Posterior vena cava (tissue), 2 donors: ENCODE measurements at regions not wholly inside any gene's neighbourhood (a gene's known extent, or its start where the extent isn't known, plus 50 kb on each side); places are given as distances from the start of the nearest gene placed in this dataset.

Source experiments
- DNase-seq: peaks from one replicate; pipeline ENCODE4 v3.0.0-alpha.2; 2020; ENCODE audit warnings: low spot score
- intact Hi-C, 2 donors: fragments of 100-400 bp; cut with DNase I; formaldehyde crosslinking; loops; one replicate each; pipeline versions ENCODE4 v1.14.1 to v1.14.2; 2022 to 2023
- donor health status: DM: yes; HTN: yes; CAD: no.
- donor health status: DM: yes; HTN: yes; CAD: no.

GRCh38 chr2:222074674-222075073, 224.1 kb downstream of the PAX3 start:
- DNase-seq = no peak
- intact Hi-C loops = no loop called here

GRCh38 chr2:222071911-222072310, 226.9 kb downstream of the PAX3 start:
- intact Hi-C loops = no loop called here
- no peak for DNase-seq

- intact Hi-C loops = no loop called here
- DNase-seq = no peak
Observed at GRCh38 chr2:222064286-222064685, 234.5 kb downstream of the PAX3 start.

- intact Hi-C loops = no loop called here
- DNase-seq = no peak
Observed at GRCh38 chr2:222058819-222059445, 239.9 kb downstream of the PAX3 start.

GRCh38 chr2:222057347-222058073, 241.3 kb downstream of the PAX3 start:
- no peak for DNase-seq
- intact Hi-C loops = no loop called here

- intact Hi-C loops = no loop called here
- DNase-seq = no peak
Observed at GRCh38 chr2:222055328-222055727, 243.5 kb downstream of the PAX3 start.

- intact Hi-C loops = no loop called here
Observed at GRCh38 chr2:222054813-222055212, 244.0 kb downstream of the PAX3 start.

GRCh38 chr2:222052934-222053367, 245.8 kb downstream of the PAX3 start:
- intact Hi-C loops = no loop called here
- no peak for DNase-seq

More at GRCh38 chr2:222054813-222055212, 244.0 kb downstream of the PAX3 start:
- DNase-seq = no peak

GRCh38 chr2:222050981-222051380, 247.8 kb downstream of the PAX3 start:
- no peak for DNase-seq
- intact Hi-C loops = no loop called here

- intact Hi-C loops = no loop called here
- DNase-seq = no peak
Observed at GRCh38 chr2:222049946-222050345, 248.9 kb downstream of the PAX3 start.

GRCh38 chr2:222043897-222044296, 254.9 kb downstream of the PAX3 start:
- DNase-seq = no peak
- intact Hi-C loops = no loop called here

GRCh38 chr2:222042666-222043065, 256.1 kb downstream of the PAX3 start:
- intact Hi-C loops = no loop called here

GRCh38 chr2:222040333-222040732, 258.5 kb downstream of the PAX3 start:
- DNase-seq = no peak
- intact Hi-C loops = no loop called here

More at GRCh38 chr2:222042666-222043065, 256.1 kb downstream of the PAX3 start:
- no peak for DNase-seq

GRCh38 chr2:222039821-222040220, 259.0 kb downstream of the PAX3 start:
- DNase-seq = no peak
- intact Hi-C loops = no loop called here

- no peak for DNase-seq
- intact Hi-C loops = no loop called here
Observed at GRCh38 chr2:222038067-222038802, 260.6 kb downstream of the PAX3 start.

- intact Hi-C loops = no loop called here
- no peak for DNase-seq
Observed at GRCh38 chr2:222037211-222037610, 261.6 kb downstream of the PAX3 start.

GRCh38 chr2:222034058-222034457, 264.7 kb downstream of the PAX3 start:
- intact Hi-C loops = no loop called here
- no peak for DNase-seq

GRCh38 chr2:222033541-222033940, 265.3 kb downstream of the PAX3 start:
- intact Hi-C loops = no loop called here
- no peak for DNase-seq

GRCh38 chr2:222025881-222026271, 272.9 kb downstream of the PAX3 start:
- DNase-seq = no peak
- intact Hi-C loops = loop anchor here in 1 of 2 donors (5.0 kb wide), 1 partner anchor 176 kb away; no protein-coding TSS in a partner anchor
